Eye (tissue), 1 donor: ENCODE measurements at regions not wholly inside any gene's neighbourhood (a gene's known extent, or its start where the extent isn't known, plus 50 kb on each side); places are given as distances from the start of the nearest gene placed in this dataset.

ENCODE experiments used
- DNase-seq: peaks from one replicate; pipeline ENCODE4 v3.0.0-alpha.2; 2015

DNA sequence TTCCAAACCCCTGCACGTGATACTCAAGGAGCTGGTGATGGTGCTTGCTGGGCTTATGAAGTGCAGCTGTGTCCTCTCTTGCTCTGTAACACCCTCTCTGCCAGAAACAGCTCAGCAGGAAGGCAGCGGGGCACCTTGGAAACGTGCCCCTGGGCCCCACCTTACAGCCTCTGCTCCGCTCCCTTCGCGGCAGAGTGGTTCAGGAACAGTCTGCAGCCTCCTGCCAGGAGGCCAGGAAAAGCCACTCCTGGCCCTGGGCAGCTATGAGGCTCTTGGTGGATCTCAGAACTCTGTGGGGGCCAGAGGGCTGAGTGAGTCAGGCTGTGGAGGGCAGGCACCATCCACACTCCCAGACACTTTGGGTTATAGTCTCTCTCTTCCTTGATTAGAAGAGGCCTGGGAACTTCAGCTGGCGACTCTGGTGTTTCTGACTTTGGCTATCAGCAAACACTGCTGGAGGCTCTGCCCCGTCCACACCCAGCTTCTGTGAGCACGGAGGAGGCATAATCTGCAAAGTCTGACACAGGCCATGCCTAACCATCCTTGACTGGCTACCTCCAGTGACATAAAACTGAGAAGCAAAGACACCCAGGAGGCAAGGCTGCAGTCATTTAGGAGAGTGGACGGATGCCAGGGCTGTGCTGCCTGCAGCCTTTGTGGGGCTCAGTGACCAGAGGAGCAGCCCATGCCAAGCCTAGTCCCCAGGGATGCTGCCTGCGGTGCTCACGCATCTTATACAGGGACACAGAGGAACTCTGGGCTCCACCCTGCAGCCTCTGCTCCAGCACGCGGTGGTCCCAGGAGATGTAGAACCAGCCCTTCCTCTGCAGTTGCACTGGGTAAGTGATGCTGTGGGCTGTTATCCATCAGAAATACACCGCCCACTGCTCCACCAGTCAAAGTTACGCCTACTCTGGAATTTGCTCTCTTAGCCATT lies 65.3 kb downstream of the METRNL start:
- DNase-seq: peak; percentile 13

DNA sequence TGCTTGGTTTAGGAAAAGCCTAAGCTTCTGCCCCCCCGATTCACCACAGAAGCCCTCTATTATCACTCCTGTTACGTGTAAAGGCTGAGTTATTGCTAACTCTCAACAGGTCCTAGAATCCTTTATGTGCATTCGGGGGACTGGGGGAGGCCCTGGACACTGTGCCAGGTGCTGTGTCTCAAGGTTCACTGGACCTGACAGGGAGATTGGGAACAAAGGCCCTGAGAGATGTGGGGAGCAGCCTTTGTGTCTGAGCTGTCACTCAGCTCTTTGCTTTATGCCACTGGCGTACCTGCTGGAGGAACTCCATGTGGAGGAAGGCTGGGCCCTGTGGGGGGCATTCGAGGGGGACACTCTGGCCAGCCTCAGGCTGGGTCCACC lies 65.9 kb downstream of the METRNL start:
- DNase-seq: peak; percentile 28

GRCh38 chr17:83145831-83146230 lies 66.4 kb downstream of the METRNL start:
- no peak for DNase-seq

DNA sequence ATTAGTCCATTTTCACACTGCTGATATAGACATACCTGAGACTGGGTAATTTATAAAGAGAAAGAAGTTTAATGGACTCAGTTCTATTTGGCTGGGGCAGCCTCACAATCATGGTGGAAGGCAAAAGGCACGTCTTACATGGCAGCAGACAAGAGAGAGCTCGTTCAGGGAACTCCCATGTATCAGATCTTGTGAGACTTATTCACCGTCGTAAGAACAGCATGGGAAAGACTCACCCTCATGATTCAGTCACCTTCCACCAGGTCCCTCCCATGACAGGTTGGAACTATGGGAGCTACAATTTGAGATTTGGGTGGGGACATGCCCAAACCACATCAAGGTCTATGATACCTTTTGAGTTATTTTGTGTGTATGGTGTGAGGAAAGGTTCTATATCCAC lies 66.9 kb downstream of the METRNL start:
- no peak for DNase-seq

- no peak for DNase-seq
Observed at GRCh38 chr17:83147280-83147679, 67.9 kb downstream of the METRNL start.

DNA sequence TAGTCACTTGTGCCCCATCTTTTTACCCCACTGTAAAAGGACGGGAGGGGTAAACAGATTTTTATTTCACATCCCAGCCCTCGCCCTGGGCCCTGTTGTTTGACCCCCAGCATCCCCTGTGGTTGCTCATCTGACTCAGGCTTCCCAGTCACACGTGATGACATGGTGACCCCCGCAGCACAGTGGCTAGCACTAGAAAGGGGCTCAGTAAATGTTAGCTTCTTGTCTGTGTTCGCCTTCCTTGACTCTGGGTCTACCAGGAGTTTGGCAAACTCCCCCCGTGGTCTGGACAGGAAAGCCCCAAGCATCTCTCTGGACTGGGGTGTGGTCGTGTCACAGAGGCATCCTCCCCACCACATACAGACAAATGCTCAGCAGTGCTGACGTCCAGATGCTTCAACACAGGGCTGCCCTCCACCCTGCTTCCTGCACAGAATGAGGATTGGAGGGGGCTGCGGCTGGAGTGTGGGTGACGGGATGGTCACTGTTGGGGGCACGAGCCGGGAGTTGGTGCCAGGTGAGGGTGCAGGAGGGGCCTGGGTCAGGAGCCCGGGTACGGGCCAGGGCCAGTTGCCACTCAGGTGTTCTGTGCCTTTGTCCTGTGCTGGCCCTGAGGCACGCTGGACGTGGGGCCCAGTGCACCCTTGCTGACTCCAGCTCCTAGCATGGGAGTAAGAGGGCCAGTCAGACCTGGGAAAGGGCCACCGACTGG lies 69.1 kb downstream of the METRNL start:
- DNase-seq: no peak

GRCh38 chr17:83149029-83149725 lies 69.8 kb downstream of the METRNL start:
- peak; percentile 55 for DNase-seq

DNA sequence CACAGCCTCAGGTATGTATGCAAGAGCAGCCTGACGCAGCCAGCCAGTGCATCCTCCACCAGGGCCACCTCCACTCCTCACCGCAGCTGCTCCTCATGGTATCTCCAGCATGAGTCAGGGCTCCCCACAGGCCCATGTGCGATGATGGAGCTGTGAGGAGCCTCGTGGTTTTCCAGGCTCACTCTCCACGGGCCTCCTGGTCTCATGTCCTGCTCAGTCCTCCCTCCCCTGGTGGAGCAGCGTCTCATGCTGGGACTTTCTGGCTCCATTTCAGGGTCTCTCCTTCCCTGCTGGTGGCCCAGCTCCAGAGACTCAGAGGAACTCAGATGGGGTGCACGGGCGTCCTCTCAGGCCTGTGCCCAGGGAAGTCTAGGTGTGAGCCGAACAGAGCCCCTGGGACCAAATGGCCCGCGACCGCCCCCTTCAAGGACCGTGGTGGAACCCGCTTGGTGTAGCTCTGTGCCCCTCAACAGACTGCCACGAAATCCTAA lies 70.4 kb downstream of the METRNL start:
- no peak for DNase-seq

DNA sequence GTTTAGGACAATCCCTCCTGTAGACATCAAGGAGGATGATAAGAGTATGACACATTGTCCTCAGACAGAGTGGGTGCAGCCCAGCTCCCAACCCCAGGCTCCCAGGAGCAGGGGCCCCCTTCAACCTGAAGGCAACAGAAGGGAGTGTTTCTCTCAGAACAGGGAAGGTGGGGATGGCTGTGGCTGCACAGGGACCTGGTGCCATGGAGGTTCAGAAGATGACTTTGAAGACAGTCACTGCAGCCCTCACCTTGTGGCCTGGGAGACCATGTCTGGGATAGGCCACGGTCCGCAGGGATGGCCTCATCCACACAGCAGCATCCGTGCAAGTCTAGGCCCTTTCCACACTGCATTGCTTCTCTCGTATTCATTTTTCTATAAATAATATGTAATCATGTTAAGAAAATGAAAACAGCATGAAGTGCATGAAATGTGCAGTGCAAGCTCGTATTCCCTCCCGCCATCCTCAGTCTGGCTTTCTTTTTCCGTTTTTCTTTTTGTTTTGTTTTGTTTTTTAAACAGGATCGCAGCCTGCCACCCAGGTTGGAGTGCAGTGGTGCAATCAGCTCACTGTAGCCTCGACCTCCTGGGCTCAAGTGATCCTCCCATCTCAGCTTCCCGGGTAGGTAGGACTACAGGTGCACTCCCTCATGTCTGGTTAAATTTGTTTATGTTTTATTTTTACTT lies 71.1 kb downstream of the METRNL start:
- peak; percentile 23 for DNase-seq

- DNase-seq: no peak
Observed at GRCh38 chr17:83151056-83151441, 71.6 kb downstream of the METRNL start.

GRCh38 chr17:83151442-83152226 lies 72.2 kb downstream of the METRNL start:
- DNase-seq: peak; percentile 79

DNA sequence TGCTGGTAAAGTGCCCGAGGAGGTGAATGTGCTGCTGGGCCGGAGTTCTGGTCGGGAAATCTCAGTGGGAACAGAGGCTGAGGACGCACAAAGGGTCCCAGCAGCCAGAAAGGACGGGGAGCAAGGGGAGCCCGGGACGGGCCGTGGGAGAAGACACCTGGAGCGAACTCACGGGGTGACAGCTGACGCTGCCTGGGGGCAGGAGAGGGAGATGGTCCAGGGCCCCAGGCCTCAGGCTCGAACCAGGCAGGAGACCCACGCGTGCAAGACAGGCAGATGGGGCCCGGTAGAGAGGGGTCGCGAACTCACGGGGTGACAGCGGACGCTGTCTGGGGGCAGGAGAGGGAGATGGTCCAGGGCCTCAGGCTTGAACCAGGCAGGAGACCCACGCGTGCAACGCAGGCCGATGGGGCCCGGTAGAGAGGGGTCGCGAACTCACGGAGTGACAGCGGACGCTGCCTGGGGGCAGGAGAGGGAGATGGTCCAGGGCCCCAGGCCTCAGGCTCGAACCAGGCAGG lies 72.9 kb downstream of the METRNL start:
- DNase-seq: peak; percentile 15

DNA sequence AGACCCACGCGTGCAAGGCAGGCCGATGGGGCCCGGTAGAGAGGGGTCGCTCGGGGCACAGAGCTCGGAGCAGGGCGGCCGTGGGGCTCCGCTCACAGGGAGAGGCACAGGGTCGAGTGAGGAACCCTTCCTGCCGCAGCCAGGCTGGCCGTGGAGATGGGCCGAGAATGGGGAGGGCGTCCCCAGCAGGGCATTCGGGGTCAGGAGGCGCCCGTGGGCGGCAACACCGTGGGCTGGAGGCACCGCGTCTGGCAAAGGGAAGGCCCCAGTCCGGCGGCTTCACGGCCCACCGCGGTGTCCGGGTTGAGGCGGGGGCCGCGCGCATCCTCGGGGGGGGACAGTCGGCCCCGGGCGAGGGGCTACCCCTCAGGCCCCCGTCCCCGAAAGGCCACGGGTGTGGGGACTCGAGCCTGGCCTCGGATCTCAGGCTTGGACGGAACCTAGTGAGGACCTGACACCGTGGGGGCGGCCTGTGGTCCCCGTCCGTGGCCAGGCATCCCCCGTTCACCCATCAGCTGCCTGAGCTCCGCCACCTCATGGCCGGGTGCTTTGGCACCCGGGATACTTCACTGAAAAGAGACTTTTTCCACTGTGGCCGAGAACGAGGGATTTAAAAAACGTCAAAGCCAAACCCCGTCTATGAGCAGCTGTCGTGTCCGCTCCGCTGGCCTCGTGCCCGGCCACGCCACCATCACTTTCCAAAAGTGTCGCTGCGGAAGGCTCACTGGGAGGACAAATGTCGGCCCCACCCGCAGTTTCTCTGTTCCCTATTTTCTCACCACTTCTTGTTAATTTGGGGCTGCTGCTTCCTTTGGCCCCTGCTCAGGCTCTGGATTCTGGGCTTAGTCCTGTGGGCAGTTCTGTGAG lies 73.6 kb downstream of the METRNL start:
- peak; percentile 28 for DNase-seq

- no peak for DNase-seq
Observed at GRCh38 chr17:83153681-83154310, 74.4 kb downstream of the METRNL start.

DNA sequence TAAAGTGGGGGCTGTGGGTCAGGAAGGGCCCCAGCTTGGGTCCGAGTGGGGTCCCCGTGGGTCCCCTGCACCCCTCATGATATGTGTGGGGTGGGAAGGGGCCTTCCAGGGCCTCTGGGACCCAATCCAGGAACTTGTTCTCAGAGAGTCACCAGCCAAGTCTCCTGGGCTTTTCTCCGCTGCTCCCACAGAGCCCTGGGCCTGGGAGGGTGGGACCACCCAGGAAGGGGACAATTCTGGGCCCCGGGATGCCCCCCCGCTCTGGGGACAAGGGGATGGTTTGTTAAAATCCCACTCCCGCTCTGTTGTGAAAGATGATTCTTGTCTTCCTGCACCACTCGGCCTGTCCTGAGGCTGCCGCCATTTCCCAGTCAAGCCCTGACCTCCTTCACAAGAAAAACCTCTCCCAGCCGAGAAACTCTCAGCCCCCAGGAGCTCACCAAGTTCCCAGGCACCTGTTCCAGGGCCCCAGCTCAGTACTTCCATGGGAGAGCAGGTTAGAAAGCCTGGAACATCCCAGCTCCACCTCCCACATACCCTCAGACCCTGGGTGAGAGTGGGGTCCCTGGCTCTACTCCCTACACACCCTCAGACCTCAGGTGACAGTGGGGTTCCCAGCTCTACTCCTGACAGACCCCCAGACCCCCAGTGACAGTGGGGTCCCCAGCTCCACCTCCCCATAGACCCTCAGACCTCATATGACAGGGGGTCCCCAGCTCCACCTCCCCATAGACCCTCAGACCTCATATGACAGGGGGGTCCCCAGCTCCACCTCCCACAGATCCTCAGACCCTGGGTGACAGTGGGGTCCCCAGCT lies 75.1 kb downstream of the METRNL start:
- DNase-seq: no peak

- DNase-seq: peak; percentile 46
Observed at GRCh38 chr17:83155128-83156121, 76.0 kb downstream of the METRNL start.

- no peak for DNase-seq
Observed at GRCh38 chr17:83156408-83156807, 77.0 kb downstream of the METRNL start.
